Karpas-422 (cell line): ENCODE measurements at regions not wholly inside any gene's neighbourhood (a gene's known extent, or its start where the extent isn't known, plus 50 kb on each side); places are given as distances from the start of the nearest gene placed in this dataset. TPM values are rescaled to one million over a fixed set of nuclear protein-coding genes. Genes with fewer than 3 reads are reported as not detected.

Source experiments
- small RNA-seq: library from RNA; depleted of rRNA; stranded (forward); fragments of <200 nt; gene quantifications from one replicate; pipeline ENCODE3, GENCODE V24; 2014

Small RNA genes in the stretch of these regions (small RNA-seq; reads per million reads assigned to genes)
- gene AL133399.1 = not detected
